Panc1 (cell line): ENCODE measurements at regions not wholly inside any gene's neighbourhood (a gene's known extent, or its start where the extent isn't known, plus 50 kb on each side); places are given as distances from the start of the nearest gene placed in this dataset.

Source experiments
- ATAC-seq: fragments of 200-7000 bp; cut with Tn5 transposase; 2 replicates; pipeline ENCODE4 v1.9.1; 2020; ENCODE audit warnings: mild to moderate bottlenecking, moderate library complexity
- BruUV-seq: library from RNA; stranded (reverse); fragments of 400-500 nt; replicated peaks from 2 replicates; lab custom pipeline; 2021; lab: Mats Ljungman, UMichigan
- CTCF ChIA-PET: fragments of 300-600 bp; sonication (Branson Sonifier 250); formaldehyde crosslinking; loops from one replicate; lab custom pipeline; 2022; ENCODE audit warnings: antibody characterized with exemption; lab: Charles Lee
- POLR2A ChIA-PET: fragments of 300-600 bp; sonication (Branson Sonifier 250); formaldehyde crosslinking; loops from one replicate; lab custom pipeline; 2022; ENCODE audit warnings: antibody characterized with exemption; lab: Charles Lee
- DNase-seq: peaks from one replicate; pipeline ENCODE4 v3.0.0-alpha.2; 2010; ENCODE audit warnings: low read depth, low spot score
- H3K27ac ChIP-seq: 2 replicates; pipeline ENCODE4 v1.5.1; 2011; ENCODE audit warnings: mild to moderate bottlenecking, low read length, inconsistent platforms
- H3K27me3 ChIP-seq: fragments of 200-500 bp; sonication (Bioruptor generic); 2 replicates; pipeline ENCODE4 v1.6.0; 2014; ENCODE audit warnings: low read length, inconsistent platforms; ENCODE audit not compliant: control insufficient read depth, insufficient read depth
- H3K36me3 ChIP-seq: fragments of 200-500 bp; sonication (Bioruptor generic); 2 replicates; pipeline ENCODE4 v1.5.1; 2014; ENCODE audit warnings: inconsistent platforms, mild to moderate bottlenecking, low read length, moderate library complexity; ENCODE audit not compliant: control insufficient read depth, insufficient read depth
- H3K4me1 ChIP-seq: 2 replicates; pipeline ENCODE4 v1.5.1; 2011; ENCODE audit warnings: inconsistent platforms, mild to moderate bottlenecking, low read length, moderate library complexity; ENCODE audit not compliant: control insufficient read depth, insufficient read depth
- H3K4me3 ChIP-seq, 2 experiments: 2 replicates each; pipeline ENCODE4 v1.5.1; 2011 to 2012; ENCODE audit warnings: low read depth in 2 of 2, low read length in 2 of 2, mild to moderate bottlenecking in 2 of 2, inconsistent platforms in 1 of 2, moderate library complexity in 1 of 2
- H3K9me3 ChIP-seq: fragments of 200-500 bp; sonication (Bioruptor generic); 2 replicates; pipeline ENCODE4 v1.5.1; 2014; ENCODE audit warnings: low read depth, mild to moderate bottlenecking, inconsistent platforms, low read length, moderate library complexity; ENCODE audit not compliant: control insufficient read depth, insufficient read depth
- POLR2AphosphoS5 ChIP-seq: IDR thresholded peaks from 2 replicates; pipeline ENCODE4 v1.6.1; 2012; ENCODE audit warnings: mild to moderate bottlenecking, low read depth, low read length, moderate library complexity
- SIN3A ChIP-seq: IDR thresholded peaks from 2 replicates; pipeline ENCODE4 v1.6.1; 2012; ENCODE audit warnings: low read depth, mild to moderate bottlenecking, low read length, moderate library complexity, borderline replicate concordance; ENCODE audit not compliant: insufficient read depth
- TCF7L2 ChIP-seq: IDR thresholded peaks from 2 replicates; pipeline ENCODE4 v1.6.1; 2011; ENCODE audit warnings: mild to moderate bottlenecking, low read depth, low read length, inconsistent platforms
- in situ Hi-C: cut with HindIII; loops from 2 replicates; pipeline ENCODE4 v1.10.0; 2016; ENCODE audit warnings: low sequenced_read_pairs, low pct_unique_long_range_greater_than_20kb
- intact Hi-C: fragments of 100-400 bp; cut with micrococcal nuclease; formaldehyde crosslinking; loops from one replicate; pipeline ENCODE4 v1.10.0; 2022; ENCODE audit not compliant: unreplicated experiment
- TF ChIP-seq, protein P1 (sequence below), 2 experiments: IDR thresholded peaks; 2 replicates each; pipeline ENCODE4 v1.6.1; 2011 to 2012; ENCODE audit warnings: low read depth in 2 of 2, control low read depth in 1 of 2, low read length in 1 of 2, mild to moderate bottlenecking in 1 of 2, moderate library complexity in 1 of 2; ENCODE audit not compliant: insufficient read depth in 1 of 2
- TF ChIP-seq, protein P2 (sequence below): fragments of 450-650 bp; IDR thresholded peaks from 2 replicates; pipeline ENCODE4 v1.5.1; 2017; ENCODE audit warnings: mild to moderate bottlenecking

DNA sequence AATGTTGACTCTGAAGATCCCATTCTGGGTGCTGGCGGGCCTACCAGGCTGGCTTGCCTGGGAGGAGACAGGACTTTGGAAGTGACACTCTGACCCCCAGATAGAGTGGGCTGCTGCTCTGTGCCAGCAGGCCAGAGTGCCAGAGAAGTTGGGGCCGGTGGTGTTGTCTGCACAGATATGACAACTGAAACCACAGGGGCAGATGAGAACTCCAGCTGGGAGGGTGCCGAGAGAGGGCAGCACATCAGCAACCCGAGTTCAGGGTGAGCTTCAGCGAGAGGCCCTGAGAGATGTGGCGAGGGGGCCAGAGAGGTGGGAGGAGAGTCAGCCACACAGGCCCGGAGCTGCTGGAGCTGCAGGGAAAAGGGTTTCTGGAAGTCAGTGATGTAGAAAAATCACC lies 193.2 kb upstream of the MGMT start:
- Histone ChIP-seq H3K9me3 (no peaks in the 10 kb centered on the region), H3K27me3 (no peaks in the 10 kb centered on the region), H3K27ac (no peak overlapping the region), H3K4me3 (no peak overlapping the region), H3K36me3 (no peaks in the 10 kb centered on the region), H3K4me1 (no peaks in the 10 kb centered on the region)
- ATAC-seq (no peak), DNase-seq (no peak)
- in situ Hi-C loops: no loop called here
- CTCF ChIA-PET: interaction anchor here (0.6 kb wide), 1 partner anchor 580 kb away, joined by 3 read pairs; no protein-coding TSS in a partner anchor
- no TSS peak for BruUV-seq
- TF ChIP-seq POLR2AphosphoS5: no peak
- TF ChIP-seq SIN3A: no peak
- TF ChIP-seq, protein P1, sequence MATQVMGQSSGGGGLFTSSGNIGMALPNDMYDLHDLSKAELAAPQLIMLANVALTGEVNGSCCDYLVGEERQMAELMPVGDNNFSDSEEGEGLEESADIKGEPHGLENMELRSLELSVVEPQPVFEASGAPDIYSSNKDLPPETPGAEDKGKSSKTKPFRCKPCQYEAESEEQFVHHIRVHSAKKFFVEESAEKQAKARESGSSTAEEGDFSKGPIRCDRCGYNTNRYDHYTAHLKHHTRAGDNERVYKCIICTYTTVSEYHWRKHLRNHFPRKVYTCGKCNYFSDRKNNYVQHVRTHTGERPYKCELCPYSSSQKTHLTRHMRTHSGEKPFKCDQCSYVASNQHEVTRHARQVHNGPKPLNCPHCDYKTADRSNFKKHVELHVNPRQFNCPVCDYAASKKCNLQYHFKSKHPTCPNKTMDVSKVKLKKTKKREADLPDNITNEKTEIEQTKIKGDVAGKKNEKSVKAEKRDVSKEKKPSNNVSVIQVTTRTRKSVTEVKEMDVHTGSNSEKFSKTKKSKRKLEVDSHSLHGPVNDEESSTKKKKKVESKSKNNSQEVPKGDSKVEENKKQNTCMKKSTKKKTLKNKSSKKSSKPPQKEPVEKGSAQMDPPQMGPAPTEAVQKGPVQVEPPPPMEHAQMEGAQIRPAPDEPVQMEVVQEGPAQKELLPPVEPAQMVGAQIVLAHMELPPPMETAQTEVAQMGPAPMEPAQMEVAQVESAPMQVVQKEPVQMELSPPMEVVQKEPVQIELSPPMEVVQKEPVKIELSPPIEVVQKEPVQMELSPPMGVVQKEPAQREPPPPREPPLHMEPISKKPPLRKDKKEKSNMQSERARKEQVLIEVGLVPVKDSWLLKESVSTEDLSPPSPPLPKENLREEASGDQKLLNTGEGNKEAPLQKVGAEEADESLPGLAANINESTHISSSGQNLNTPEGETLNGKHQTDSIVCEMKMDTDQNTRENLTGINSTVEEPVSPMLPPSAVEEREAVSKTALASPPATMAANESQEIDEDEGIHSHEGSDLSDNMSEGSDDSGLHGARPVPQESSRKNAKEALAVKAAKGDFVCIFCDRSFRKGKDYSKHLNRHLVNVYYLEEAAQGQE (IDR thresholded peaks at IDR 0.05; ENCODE audit: insufficient read depth in 1 of 2, low read depth in 2 of 2, low read length in 1 of 2): no peak
- no peak for TF ChIP-seq TCF7L2
- TF ChIP-seq, protein P2, sequence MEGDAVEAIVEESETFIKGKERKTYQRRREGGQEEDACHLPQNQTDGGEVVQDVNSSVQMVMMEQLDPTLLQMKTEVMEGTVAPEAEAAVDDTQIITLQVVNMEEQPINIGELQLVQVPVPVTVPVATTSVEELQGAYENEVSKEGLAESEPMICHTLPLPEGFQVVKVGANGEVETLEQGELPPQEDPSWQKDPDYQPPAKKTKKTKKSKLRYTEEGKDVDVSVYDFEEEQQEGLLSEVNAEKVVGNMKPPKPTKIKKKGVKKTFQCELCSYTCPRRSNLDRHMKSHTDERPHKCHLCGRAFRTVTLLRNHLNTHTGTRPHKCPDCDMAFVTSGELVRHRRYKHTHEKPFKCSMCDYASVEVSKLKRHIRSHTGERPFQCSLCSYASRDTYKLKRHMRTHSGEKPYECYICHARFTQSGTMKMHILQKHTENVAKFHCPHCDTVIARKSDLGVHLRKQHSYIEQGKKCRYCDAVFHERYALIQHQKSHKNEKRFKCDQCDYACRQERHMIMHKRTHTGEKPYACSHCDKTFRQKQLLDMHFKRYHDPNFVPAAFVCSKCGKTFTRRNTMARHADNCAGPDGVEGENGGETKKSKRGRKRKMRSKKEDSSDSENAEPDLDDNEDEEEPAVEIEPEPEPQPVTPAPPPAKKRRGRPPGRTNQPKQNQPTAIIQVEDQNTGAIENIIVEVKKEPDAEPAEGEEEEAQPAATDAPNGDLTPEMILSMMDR: no peak
- POLR2A ChIA-PET: no interaction called here
- intact Hi-C loops: no loop called here

DNA sequence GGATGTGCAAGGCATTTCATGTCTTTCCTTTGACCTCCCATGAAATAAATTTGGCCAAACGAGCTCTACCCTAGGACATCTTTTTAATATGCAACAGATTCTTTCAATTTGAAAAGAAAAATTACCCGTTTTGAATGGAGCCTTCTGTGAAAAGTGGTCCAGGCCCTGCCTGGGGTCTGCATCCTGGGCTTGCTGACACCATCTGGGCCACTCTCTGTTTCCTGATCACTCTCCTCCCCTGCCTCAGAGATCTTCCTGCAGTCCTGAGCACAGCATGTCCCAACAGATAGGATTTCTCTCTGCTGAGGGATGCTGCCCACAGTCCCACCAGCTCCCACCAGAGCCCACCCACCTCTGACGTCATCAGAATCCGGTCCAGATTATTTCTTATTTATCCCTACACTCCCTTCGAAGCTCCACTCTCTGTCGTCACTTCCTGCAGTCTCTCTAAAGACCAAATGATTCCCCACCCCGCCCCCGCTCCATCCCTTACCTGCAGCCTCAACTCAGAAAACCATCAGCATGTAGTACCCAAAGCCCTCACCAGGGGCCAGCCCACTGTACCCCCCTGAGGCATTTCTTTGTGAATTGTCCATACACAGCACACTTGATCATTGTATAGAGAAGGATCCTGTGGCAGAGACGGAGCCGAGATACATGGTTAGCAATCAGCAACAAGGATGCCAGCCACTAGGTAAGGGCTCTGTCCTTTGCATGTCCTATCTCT lies 192.1 kb upstream of the MGMT start:
- DNase-seq: no peak
- no peak for TF ChIP-seq TCF7L2
- TF ChIP-seq, protein P2: 0 out of 2 replicates have a peak, but pooled peaks have one; percentile 15
- TF ChIP-seq SIN3A: no peak
- TF ChIP-seq, protein P1 (IDR thresholded peaks at IDR 0.05; ENCODE audit: insufficient read depth in 1 of 2, low read depth in 2 of 2, low read length in 1 of 2): no peak
- TF ChIP-seq POLR2AphosphoS5: no peak
- in situ Hi-C loops (no loop called here), intact Hi-C loops (no loop called here)
- no peaks in the 10 kb centered on the region for H3K36me3 ChIP-seq
- ChIA-PET CTCF (no interaction called here), POLR2A (no interaction called here)
- H3K9me3 ChIP-seq: no peaks in the 10 kb centered on the region
- ATAC-seq: no peak
- no peaks in the 10 kb centered on the region for H3K27me3 ChIP-seq
- H3K4me1 ChIP-seq: no peaks in the 10 kb centered on the region
- H3K27ac ChIP-seq: no peak overlapping the region
- BruUV-seq: no TSS peak
- H3K4me3 ChIP-seq: no peak overlapping the region
